ENCODE measurements at regions not wholly inside any gene's neighbourhood (a gene's known extent, or its start where the extent isn't known, plus 50 kb on each side); places are given as distances from the start of the nearest gene placed in this dataset.

GRCh38 chr13:111394211-111394922, 73.9 kb downstream of the TEX29 start:
- TF ChIP-seq CTCF (IDR thresholded peaks at IDR 0.05; ENCODE audit: low read length) (no peak), EZH2 (optimal IDR thresholded peaks at IDR 0.05; ENCODE audit: low read depth, low read length) (no peak)
